SKM-1 (cell line): ENCODE measurements at regions not wholly inside any gene's neighbourhood (a gene's known extent, or its start where the extent isn't known, plus 50 kb on each side); places are given as distances from the start of the nearest gene placed in this dataset.

ENCODE experiments used
- DNase-seq: peaks from one replicate; lab custom pipeline; 2025; ENCODE audit not compliant: unreplicated experiment; lab: John Stamatoyannopoulos, UW

- DNase-seq, result no peak
Observed at GRCh38 chr2:137823196-137823595, 141.1 kb upstream of the HNMT start.

GRCh38 chr2:137824501-137824900 is 139.8 kb upstream of the HNMT start:
- no peak for DNase-seq

GRCh38 chr2:137826373-137827372 is 137.6 kb upstream of the HNMT start:
- no peak for DNase-seq

- no peak for DNase-seq
Observed at GRCh38 chr2:137828624-137829023, 135.6 kb upstream of the HNMT start.

GRCh38 chr2:137829251-137829650 is 135.0 kb upstream of the HNMT start:
- DNase-seq, result no peak

- no peak for DNase-seq
Observed at GRCh38 chr2:137834760-137835379, 129.4 kb upstream of the HNMT start.

GRCh38 chr2:137836671-137837070 is 127.6 kb upstream of the HNMT start:
- DNase-seq, result no peak

GRCh38 chr2:137837830-137838229 is 126.4 kb upstream of the HNMT start:
- peak; percentile 55 for DNase-seq

- peak; percentile 37 for DNase-seq
Observed at GRCh38 chr2:137838255-137839092, 125.8 kb upstream of the HNMT start.

- no peak for DNase-seq
Observed at GRCh38 chr2:137842430-137842829, 121.8 kb upstream of the HNMT start.

- DNase-seq, result no peak
Observed at GRCh38 chr2:137842952-137843351, 121.3 kb upstream of the HNMT start.

- DNase-seq, result no peak
Observed at GRCh38 chr2:137845422-137845821, 118.9 kb upstream of the HNMT start.

- no peak for DNase-seq
Observed at GRCh38 chr2:137846993-137847392, 117.3 kb upstream of the HNMT start.

GRCh38 chr2:137847443-137847842 is 116.8 kb upstream of the HNMT start:
- no peak for DNase-seq

- DNase-seq, result no peak
Observed at GRCh38 chr2:137857881-137858280, 106.4 kb upstream of the HNMT start.

- no peak for DNase-seq
Observed at GRCh38 chr2:137862651-137863050, 101.6 kb upstream of the HNMT start.

- no peak for DNase-seq
Observed at GRCh38 chr2:137865954-137866540, 98.2 kb upstream of the HNMT start.

GRCh38 chr2:137870682-137871081 is 93.6 kb upstream of the HNMT start:
- DNase-seq, result no peak

- DNase-seq, result no peak
Observed at GRCh38 chr2:137872577-137872976, 91.7 kb upstream of the HNMT start.

- DNase-seq, result no peak
Observed at GRCh38 chr2:137873536-137874244, 90.6 kb upstream of the HNMT start.
